ENCODE measurements at regions not wholly inside any gene's neighbourhood (a gene's known extent, or its start where the extent isn't known, plus 50 kb on each side); places are given as distances from the start of the nearest gene placed in this dataset.

DNA sequence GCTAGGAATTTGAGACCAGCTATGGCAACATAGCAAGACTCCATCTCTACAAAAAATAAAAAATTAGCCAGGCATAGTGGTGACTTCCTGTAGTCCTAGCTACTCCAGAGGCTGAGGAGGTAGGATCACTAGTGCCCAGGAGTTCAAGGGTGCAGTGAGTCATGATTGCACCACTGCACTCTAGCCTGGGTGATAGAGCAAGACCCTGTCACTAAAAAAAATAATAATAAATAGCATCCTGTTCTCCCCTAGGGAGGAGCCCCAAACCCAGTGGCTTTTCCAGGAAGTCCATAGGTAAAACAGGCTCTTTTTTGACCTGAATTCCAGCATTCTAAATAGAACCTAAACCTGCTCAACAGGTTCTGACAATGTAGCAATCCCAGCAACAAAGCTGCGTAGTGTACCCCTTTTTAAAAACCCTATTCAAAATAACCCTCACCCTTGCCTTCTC lies 192.0 kb downstream of the ALDH8A1 start:
- DNase-seq (ENCODE audit: low spot score in 2 of 2), result no peak
- Histone ChIP-seq H3K4me1 (no peaks in the 10 kb centered on the region), H3K27me3 (no peaks in the 10 kb centered on the region), H3K36me3 (no peaks in the 10 kb centered on the region), H3K27ac (no peak overlapping the region), H3K4me3 (no peak overlapping the region), H3K9me3 (no peaks in the 10 kb centered on the region)
- intact Hi-C loops (cut with DNase I), result no loop called here
- TF ChIP-seq, protein P1, sequence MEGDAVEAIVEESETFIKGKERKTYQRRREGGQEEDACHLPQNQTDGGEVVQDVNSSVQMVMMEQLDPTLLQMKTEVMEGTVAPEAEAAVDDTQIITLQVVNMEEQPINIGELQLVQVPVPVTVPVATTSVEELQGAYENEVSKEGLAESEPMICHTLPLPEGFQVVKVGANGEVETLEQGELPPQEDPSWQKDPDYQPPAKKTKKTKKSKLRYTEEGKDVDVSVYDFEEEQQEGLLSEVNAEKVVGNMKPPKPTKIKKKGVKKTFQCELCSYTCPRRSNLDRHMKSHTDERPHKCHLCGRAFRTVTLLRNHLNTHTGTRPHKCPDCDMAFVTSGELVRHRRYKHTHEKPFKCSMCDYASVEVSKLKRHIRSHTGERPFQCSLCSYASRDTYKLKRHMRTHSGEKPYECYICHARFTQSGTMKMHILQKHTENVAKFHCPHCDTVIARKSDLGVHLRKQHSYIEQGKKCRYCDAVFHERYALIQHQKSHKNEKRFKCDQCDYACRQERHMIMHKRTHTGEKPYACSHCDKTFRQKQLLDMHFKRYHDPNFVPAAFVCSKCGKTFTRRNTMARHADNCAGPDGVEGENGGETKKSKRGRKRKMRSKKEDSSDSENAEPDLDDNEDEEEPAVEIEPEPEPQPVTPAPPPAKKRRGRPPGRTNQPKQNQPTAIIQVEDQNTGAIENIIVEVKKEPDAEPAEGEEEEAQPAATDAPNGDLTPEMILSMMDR (IDR thresholded peaks at IDR 0.05), result no peak

DNA sequence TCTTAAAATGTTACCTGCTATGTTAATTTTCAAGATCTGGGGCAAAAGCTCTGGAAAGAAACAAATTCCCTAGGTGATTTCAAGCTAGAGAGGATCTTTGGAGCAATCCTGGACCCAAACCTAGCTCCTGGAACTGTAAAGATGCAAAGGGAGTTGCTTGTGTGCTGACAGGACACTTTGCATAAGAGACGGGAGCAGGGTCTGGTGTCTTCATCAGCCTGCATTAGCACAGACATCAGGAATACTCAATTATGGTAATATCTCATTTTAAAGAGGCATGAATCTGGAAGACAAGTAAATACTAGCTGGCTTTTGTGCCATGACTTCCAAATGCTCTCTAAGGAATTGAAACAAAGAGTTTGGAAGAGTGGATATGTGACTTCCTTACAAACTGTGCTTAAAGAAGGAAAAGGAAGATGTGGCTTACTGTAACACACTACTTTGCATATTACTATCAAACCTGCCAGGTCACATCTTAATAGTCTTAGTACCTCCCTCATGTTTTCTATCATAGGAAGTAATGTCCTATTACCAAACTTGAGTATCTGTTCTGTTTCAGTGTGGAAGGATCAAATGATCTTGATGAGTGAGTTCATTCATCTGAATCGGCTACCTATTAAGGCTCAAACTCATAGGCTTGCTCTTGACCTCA lies 193.4 kb downstream of the ALDH8A1 start:
- H3K27ac ChIP-seq, result no peak overlapping the region
- no peaks in the 10 kb centered on the region for H3K27me3 ChIP-seq
- DNase-seq (ENCODE audit: low spot score in 2 of 2), result no peak
- TF ChIP-seq, protein P1 (IDR thresholded peaks at IDR 0.05), result no peak
- no peaks in the 10 kb centered on the region for H3K4me1 ChIP-seq
- no peak overlapping the region for H3K4me3 ChIP-seq
- no peaks in the 10 kb centered on the region for H3K9me3 ChIP-seq
- intact Hi-C loops (cut with DNase I), result no loop called here
- H3K36me3 ChIP-seq, result no peaks in the 10 kb centered on the region

GRCh38 chr6:134754013-134754690 lies 195.7 kb downstream of the ALDH8A1 start:
- H3K27ac ChIP-seq, result no peak overlapping the region
- intact Hi-C loops (cut with DNase I), result no loop called here
- H3K9me3 ChIP-seq, result no peaks in the 10 kb centered on the region
- no peak for DNase-seq (ENCODE audit: low spot score in 2 of 2)
- TF ChIP-seq, protein P1 (IDR thresholded peaks at IDR 0.05), result no peak
- no peaks in the 10 kb centered on the region for H3K27me3 ChIP-seq
- H3K4me3 ChIP-seq, result no peak overlapping the region
- H3K4me1 ChIP-seq, result no peaks in the 10 kb centered on the region
- no peaks in the 10 kb centered on the region for H3K36me3 ChIP-seq

DNA sequence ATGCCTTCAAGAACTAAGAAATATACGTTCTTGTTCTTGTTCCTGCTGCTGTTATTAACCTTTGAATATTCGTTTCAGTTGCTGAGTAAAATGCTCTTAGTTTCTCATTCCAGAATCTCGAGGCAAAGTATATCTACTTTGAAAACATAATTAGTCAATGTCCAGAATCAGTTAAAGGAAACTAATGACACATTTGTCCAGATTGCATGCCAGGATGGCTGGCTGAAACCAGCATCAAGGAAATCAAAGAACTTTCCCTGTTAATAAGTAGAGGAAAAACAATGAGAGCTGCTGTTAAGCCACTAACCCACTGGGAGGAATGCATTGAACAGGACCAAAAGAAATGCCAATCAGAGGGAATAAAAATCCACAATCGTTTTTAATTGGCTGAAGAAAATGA lies 196.9 kb downstream of the ALDH8A1 start:
- no peak for DNase-seq (ENCODE audit: low spot score in 2 of 2)
- Histone ChIP-seq H3K9me3 (no peaks in the 10 kb centered on the region), H3K27me3 (no peaks in the 10 kb centered on the region), H3K4me1 (no peaks in the 10 kb centered on the region), H3K36me3 (no peaks in the 10 kb centered on the region), H3K4me3 (no peak overlapping the region), H3K27ac (no peak overlapping the region)
- TF ChIP-seq, protein P1 (IDR thresholded peaks at IDR 0.05), result no peak
- intact Hi-C loops (cut with DNase I), result no loop called here

- TF ChIP-seq, protein P1 (IDR thresholded peaks at IDR 0.05), result no peak
- no peak overlapping the region for H3K27ac ChIP-seq
- no peaks in the 10 kb centered on the region for H3K36me3 ChIP-seq
- H3K4me1 ChIP-seq, result no peaks in the 10 kb centered on the region
- no peak overlapping the region for H3K4me3 ChIP-seq
- no peak for DNase-seq (ENCODE audit: low spot score in 2 of 2)
- intact Hi-C loops (cut with DNase I), result no loop called here
- H3K27me3 ChIP-seq, result no peaks in the 10 kb centered on the region
- H3K9me3 ChIP-seq, result no peaks in the 10 kb centered on the region
Measured at GRCh38 chr6:134752445-134752844, 197.5 kb downstream of the ALDH8A1 start.

Measured in ascending aorta (tissue), 2 donors.